COR-L47 (cell line): ENCODE measurements at regions not wholly inside any gene's neighbourhood (a gene's known extent, or its start where the extent isn't known, plus 50 kb on each side); places are given as distances from the start of the nearest gene placed in this dataset.

Experiments used
- DNase-seq: peaks from one replicate; lab custom pipeline; 2025; lab: John Stamatoyannopoulos, UW

- DNase-seq = no peak
Observed at GRCh38 chr9:87085073-87085472, 137.8 kb upstream of the GAS1 start.

- no peak for DNase-seq
Observed at GRCh38 chr9:87085521-87085920, 138.2 kb upstream of the GAS1 start.

DNA sequence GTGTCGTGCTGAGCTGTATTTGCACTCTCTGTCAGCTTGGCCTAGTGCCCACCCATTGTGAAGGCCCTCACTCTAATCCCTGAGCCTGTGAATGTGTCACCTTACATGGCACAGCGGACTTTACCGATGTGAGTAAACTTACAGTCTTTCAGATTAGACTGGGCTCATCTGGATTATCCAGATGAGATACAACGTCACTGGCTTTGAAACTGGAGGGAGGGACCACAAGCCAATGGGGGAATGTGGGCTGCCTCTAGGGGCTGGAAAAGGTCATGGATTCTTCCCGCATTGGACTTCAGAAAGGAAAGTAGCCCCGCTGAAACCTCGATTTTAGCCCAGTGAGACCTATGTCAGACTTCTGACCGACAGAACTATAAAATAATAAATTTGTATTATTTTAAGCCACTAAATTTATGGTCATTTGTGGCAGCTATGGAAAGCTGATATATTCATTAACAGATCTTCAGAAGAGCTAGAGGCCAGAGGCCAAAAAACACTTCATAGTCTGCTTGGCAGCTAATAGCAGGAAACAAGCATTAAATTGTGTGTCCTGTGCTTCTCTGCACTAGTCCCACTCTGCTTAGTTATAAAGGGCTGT is 139.0 kb upstream of the GAS1 start:
- DNase-seq = no peak

DNA sequence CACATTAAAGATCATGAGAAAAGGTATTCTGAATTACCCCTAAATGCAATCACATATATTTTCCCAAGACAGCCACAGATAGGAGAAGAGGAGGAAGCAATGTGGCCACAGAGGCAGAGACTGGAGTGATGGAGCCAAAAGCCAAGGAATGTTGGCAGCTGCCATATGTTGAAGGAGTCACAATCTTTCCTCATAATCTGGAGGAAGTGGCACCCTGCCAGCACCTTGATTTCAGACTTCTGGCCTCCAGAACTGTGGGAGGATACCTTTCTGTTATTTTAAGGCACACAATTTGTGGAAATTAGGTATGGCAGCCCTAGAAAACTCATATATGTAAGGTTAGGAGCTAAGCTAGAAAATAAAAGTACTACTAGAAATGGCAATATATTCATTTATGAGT is 139.9 kb upstream of the GAS1 start:
- no peak for DNase-seq

- DNase-seq = no peak
Observed at GRCh38 chr9:87088192-87088591, 140.9 kb upstream of the GAS1 start.

DNA sequence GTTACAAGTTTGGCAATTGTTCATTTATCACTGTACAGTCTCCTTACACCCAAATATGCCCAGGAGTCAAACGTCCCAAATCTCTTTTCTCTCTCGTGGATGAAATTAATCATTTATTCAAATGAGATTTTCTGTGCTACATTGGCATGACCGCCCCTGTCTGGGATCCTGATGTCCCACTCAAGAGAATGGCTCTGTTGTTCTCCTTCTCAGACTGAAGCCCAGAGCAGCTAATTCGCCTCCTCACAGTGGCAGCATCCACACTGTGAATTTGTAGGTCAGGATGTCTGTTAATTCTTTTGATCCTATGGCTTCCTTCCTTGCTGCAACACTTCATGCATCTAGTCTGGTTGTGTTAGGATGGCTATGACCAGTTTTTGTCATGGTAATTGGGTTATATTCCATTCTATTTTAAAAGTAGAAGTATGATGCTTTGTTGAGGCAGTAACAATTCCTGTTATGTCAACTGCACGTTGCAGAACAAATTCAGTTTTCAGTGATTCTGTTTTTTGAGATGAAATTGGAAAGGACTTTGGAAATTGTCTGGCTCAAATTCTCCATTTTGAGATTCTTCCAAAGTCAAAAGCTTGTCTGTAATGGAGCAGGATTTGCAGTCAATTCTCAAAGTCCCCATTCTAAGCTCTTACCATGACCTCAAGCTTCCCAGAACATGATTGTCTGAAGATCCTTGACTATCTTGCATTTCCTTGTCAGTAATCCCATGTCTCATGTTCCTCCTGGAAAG is 141.5 kb upstream of the GAS1 start:
- no peak for DNase-seq

DNA sequence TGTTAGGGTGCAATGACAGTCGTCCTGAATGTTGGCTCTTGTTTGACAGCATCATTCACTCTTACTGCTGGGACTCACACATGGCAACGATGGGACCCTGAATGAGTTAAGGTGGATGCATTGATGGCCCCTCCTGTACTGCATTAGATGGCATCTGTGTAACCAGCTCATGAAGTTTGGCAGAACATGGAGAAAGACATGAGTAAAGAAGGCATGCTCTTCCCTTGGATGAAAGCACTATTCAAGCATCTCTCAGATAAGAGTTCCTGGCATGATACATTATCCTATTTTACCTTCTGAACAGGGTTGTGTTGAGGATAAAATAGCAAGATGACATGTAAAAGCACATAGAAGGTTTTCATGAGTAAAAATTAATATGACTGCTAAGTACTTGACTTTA is 142.2 kb upstream of the GAS1 start:
- no peak for DNase-seq

- DNase-seq = no peak
Observed at GRCh38 chr9:87089929-87090328, 142.6 kb upstream of the GAS1 start.

GRCh38 chr9:87093777-87094176 is 146.5 kb upstream of the GAS1 start:
- DNase-seq = no peak

- no peak for DNase-seq
Observed at GRCh38 chr9:87095951-87096350, 148.6 kb upstream of the GAS1 start.

- no peak for DNase-seq
Observed at GRCh38 chr9:87096506-87096905, 149.2 kb upstream of the GAS1 start.

GRCh38 chr9:87097238-87097637 is 149.9 kb upstream of the GAS1 start:
- DNase-seq = no peak

DNA sequence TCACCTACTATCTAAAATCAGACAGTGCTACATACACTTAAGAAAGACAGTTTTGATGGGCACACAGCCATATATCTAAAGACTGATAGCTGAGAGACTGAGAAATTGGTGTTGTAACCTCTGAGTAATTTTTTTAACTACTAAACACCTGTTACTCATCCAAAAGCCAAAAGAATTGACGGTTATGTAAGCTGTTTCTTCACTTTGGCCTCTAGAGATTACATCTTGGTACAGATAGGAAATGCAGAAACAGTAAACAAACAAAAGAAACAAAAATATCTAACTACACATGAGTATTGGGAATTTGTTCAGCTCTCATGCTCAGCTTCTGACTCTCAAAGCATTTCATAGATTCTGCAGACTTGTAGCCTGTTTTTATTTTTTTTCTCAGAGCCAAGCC is 152.1 kb upstream of the GAS1 start:
- DNase-seq = no peak

DNA sequence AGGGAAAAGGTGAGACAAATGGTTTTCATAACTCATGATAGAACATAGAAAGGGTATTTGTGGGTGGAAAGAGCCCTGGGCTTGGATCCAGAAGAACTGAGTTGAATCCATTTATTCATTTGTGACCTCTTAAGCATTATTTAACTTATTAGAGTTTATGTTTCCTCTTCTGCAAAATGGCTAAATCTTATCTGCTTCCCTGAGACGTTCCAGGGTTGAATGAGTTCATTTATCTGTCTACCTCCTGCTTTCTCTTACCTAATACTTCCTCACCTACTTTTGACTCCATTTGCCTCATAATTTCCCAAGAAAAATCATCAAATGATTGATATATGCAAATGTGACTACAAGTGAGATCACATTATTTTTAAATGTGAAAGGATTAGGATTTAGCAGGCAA is 152.7 kb upstream of the GAS1 start:
- DNase-seq = no peak

DNA sequence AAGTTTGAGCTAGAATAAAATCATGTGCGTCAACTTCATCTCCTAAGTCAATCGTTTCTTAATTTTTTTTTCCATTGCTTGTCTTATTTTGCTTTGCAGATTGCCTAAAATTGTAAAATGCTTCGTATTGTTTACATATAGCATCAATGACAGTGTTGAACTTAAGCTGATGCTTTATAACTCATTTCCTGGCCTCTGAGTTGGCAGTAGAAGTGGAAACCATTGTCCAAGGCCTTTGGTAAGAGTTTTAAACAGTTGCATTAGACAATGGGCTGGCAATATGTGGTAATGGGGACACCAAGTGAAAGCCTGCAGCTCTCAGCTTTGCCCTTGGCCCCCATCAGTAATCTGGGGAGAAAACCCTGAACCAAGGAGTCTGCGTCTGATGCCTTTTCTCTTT is 154.8 kb upstream of the GAS1 start:
- DNase-seq = no peak

DNA sequence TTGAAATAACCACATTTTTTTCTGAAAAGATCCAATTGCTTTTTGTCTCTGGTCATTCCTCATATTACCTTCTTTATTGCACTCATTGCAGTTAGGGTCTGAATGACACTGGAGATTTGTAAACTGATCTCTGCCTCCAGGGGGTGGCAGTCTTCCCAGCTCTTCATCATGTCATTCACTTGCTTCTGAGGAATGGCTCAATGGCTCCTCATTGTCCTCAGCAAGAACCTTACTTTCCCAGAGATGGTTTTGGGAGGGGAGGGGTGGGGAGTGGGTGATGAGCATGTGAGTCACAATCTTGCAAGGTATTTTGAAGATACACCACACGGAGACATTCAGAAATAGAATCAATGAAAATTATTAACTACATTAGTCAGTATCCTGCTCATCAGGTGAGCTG is 159.8 kb upstream of the GAS1 start:
- DNase-seq = no peak

DNA sequence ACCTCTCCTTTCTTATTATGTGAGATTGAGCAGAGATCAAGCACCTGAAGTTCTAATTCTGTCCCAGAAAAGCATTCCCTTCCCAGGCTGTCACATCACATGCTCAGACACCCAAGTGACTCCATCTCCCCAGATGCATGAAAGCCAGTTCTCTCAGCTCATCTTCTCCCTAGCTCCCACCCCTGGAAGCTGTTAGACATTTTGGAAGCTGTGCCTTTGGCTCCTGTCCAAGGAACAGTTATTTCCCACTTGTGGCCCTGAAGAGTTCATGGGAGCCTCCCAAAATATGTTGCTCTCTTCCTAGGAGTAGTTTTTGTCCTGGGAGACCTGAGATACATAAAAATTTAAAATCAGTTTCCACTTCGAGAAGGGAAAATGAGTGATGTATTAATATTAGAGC is 161.4 kb upstream of the GAS1 start:
- DNase-seq = no peak

- DNase-seq = no peak
Observed at GRCh38 chr9:87109231-87109631, 161.9 kb upstream of the GAS1 start.

- no peak for DNase-seq
Observed at GRCh38 chr9:87109851-87110250, 162.5 kb upstream of the GAS1 start.

GRCh38 chr9:87111010-87111409 is 163.7 kb upstream of the GAS1 start:
- no peak for DNase-seq

- no peak for DNase-seq
Observed at GRCh38 chr9:87112656-87113055, 165.3 kb upstream of the GAS1 start.

DNA sequence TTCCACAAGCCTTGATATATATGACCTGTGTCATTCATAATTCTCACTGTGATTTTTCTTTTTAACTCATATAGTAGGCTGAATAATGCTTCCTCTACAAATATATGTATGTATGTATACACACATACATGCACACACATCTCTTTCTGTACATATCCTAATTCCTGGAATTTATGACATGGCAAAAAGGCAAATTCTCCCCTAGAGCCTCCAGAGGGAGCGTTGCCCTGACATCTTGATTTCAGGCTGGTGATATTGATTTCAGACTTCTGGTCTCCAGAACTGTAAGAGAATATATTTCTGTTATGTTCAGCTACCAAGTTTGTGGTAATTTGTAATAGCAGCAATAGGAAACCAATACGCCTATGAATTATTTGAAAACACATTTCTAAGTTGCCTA is 166.6 kb upstream of the GAS1 start:
- DNase-seq = no peak

DNA sequence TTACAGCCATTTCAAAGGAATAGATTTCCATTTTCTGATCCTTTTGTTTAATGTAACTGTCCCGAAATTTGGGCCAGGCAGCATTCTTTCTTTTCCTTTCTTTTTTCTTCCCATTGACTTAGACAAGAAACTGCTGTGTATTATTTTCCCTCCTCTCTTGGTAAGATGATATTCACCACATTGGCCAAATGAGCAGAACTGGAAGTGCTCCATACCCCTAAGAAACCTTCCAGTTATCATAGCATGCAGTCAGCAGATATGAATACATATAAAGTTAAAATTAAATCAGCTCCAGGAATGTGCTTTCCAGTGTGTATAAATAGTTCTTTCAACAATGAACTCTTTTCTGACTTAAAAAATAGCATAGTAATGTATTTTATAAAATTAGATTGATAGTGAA is 168.5 kb upstream of the GAS1 start:
- no peak for DNase-seq

DNA sequence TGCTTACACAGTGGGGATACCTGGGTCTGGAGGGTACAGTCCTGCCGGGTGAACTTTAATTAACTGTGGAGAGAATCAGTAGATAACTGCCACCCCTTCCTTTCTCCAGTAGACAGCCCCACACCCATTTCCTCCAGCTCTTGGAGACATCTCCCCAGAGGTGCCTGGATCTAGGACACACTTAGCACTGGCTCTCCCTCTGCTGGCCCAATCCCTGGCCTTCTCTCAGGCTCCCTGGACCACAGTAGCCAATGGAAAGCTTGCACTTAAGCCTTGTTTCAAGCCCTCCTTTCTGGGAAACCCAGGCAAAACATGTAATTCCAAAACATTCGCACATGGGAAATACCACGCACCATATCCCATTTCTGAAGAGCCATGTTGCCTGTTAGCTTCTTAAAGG is 169.2 kb upstream of the GAS1 start:
- no peak for DNase-seq
